ENCODE measurements at regions not wholly inside any gene's neighbourhood (a gene's known extent, or its start where the extent isn't known, plus 50 kb on each side); places are given as distances from the start of the nearest gene placed in this dataset.

DNA sequence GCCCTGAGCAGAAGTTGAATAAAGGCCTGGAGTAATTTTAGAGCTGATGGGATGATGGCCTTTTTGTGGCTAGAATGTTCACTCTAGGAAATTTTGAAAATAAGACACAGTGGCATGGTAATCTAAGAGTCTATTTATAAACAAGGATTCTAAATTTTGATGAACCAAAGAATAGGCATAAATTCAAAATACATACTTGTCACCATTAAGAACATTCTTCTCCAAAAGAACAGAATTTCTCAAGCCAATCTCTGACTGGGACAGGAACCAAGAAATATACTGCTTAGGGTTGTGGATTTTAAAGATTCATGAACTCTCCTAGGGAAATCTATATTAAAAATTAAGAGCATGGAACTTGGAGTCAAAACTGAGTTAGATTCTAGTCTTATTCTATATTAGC lies 98.2 kb upstream of the SETBP1 start:
- TF ChIP-seq, protein P1, sequence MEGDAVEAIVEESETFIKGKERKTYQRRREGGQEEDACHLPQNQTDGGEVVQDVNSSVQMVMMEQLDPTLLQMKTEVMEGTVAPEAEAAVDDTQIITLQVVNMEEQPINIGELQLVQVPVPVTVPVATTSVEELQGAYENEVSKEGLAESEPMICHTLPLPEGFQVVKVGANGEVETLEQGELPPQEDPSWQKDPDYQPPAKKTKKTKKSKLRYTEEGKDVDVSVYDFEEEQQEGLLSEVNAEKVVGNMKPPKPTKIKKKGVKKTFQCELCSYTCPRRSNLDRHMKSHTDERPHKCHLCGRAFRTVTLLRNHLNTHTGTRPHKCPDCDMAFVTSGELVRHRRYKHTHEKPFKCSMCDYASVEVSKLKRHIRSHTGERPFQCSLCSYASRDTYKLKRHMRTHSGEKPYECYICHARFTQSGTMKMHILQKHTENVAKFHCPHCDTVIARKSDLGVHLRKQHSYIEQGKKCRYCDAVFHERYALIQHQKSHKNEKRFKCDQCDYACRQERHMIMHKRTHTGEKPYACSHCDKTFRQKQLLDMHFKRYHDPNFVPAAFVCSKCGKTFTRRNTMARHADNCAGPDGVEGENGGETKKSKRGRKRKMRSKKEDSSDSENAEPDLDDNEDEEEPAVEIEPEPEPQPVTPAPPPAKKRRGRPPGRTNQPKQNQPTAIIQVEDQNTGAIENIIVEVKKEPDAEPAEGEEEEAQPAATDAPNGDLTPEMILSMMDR (IDR thresholded peaks at IDR 0.05) = no peak
- TF ChIP-seq POLR2A (IDR thresholded peaks at IDR 0.05) = no peak

All from Peyer's patch (tissue), 4 donors.